ENCODE measurements at regions not wholly inside any gene's neighbourhood (a gene's known extent, or its start where the extent isn't known, plus 50 kb on each side); places are given as distances from the start of the nearest gene placed in this dataset.

GRCh38 chr11:134889832-134890231 is 477.8 kb upstream of the B3GAT1 start:
- Histone ChIP-seq H2AFZ (ENCODE audit: low read depth, low read length) (no peak overlapping the region), H3K27ac (ENCODE audit: low read length) (no peak overlapping the region), H3K27me3 (ENCODE audit: low read depth, low read length) (no peaks in the 10 kb centered on the region), H3K36me3 (replicated peaks; ENCODE audit: low read depth, low read length) (no peaks in the 10 kb centered on the region), H3K4me1 (ENCODE audit: low read length) (no peaks in the 10 kb centered on the region), H3K79me2 (ENCODE audit: low read length) (no peaks in the 10 kb centered on the region), H3K9ac (ENCODE audit: low read length) (no peak overlapping the region), H4K20me1 (ENCODE audit: insufficient read depth, low read length) (no peaks in the 10 kb centered on the region), H3K9me3 (ENCODE audit: insufficient read depth, low read length) (no peaks in the 10 kb centered on the region), H3K4me2 (ENCODE audit: low read length) (no peak overlapping the region), H3K4me3 (ENCODE audit: low read length) (no peak overlapping the region)
- TF ChIP-seq CTCF (IDR thresholded peaks at IDR 0.05; ENCODE audit: low read depth, low read length) (no peak), EZH2phosphoT487 (IDR thresholded peaks at IDR 0.05; ENCODE audit: low read depth) (no peak)

- no peak overlapping the region for H3K27ac ChIP-seq (ENCODE audit: low read length)
- no peaks in the 10 kb centered on the region for H4K20me1 ChIP-seq (ENCODE audit: insufficient read depth, low read length)
- H3K9me3 ChIP-seq (ENCODE audit: insufficient read depth, low read length), result no peaks in the 10 kb centered on the region
- H3K79me2 ChIP-seq (ENCODE audit: low read length), result no peaks in the 10 kb centered on the region
- H3K4me3 ChIP-seq (ENCODE audit: low read length), result no peak overlapping the region
- TF ChIP-seq EZH2phosphoT487 (IDR thresholded peaks at IDR 0.05; ENCODE audit: low read depth) (no peak), CTCF (IDR thresholded peaks at IDR 0.05; ENCODE audit: low read depth, low read length) (no peak)
- no peaks in the 10 kb centered on the region for H3K27me3 ChIP-seq (ENCODE audit: low read depth, low read length)
- H3K4me2 ChIP-seq (ENCODE audit: low read length), result no peak overlapping the region
- H3K36me3 ChIP-seq (replicated peaks; ENCODE audit: low read depth, low read length), result no peaks in the 10 kb centered on the region
- no peak overlapping the region for H2AFZ ChIP-seq (ENCODE audit: low read depth, low read length)
- H3K4me1 ChIP-seq (ENCODE audit: low read length), result no peaks in the 10 kb centered on the region
- H3K9ac ChIP-seq (ENCODE audit: low read length), result no peak overlapping the region
Measured at GRCh38 chr11:134888821-134889220, 476.8 kb upstream of the B3GAT1 start.

- no peaks in the 10 kb centered on the region for H3K36me3 ChIP-seq (replicated peaks; ENCODE audit: low read depth, low read length)
- TF ChIP-seq EZH2phosphoT487 (IDR thresholded peaks at IDR 0.05; ENCODE audit: low read depth), result no peak
- TF ChIP-seq CTCF (IDR thresholded peaks at IDR 0.05; ENCODE audit: low read depth, low read length), result no peak
- H3K9me3 ChIP-seq (ENCODE audit: insufficient read depth, low read length), result no peaks in the 10 kb centered on the region
- no peaks in the 10 kb centered on the region for H4K20me1 ChIP-seq (ENCODE audit: insufficient read depth, low read length)
- no peak overlapping the region for H3K4me2 ChIP-seq (ENCODE audit: low read length)
- no peaks in the 10 kb centered on the region for H3K27me3 ChIP-seq (ENCODE audit: low read depth, low read length)
- no peak overlapping the region for H3K4me3 ChIP-seq (ENCODE audit: low read length)
- no peaks in the 10 kb centered on the region for H3K4me1 ChIP-seq (ENCODE audit: low read length)
- no peak overlapping the region for H3K27ac ChIP-seq (ENCODE audit: low read length)
- H3K79me2 ChIP-seq (ENCODE audit: low read length), result no peaks in the 10 kb centered on the region
- no peak overlapping the region for H3K9ac ChIP-seq (ENCODE audit: low read length)
- no peak overlapping the region for H2AFZ ChIP-seq (ENCODE audit: low read depth, low read length)
Measured at GRCh38 chr11:134887896-134888295, 475.9 kb upstream of the B3GAT1 start.

GRCh38 chr11:134883484-134883883 is 471.4 kb upstream of the B3GAT1 start:
- Histone ChIP-seq H3K4me1 (ENCODE audit: low read length) (no peaks in the 10 kb centered on the region), H3K9ac (ENCODE audit: low read length) (no peak overlapping the region), H4K20me1 (ENCODE audit: insufficient read depth, low read length) (no peaks in the 10 kb centered on the region), H3K27ac (ENCODE audit: low read length) (no peak overlapping the region), H3K4me3 (ENCODE audit: low read length) (no peak overlapping the region), H3K27me3 (ENCODE audit: low read depth, low read length) (no peaks in the 10 kb centered on the region), H2AFZ (ENCODE audit: low read depth, low read length) (no peak overlapping the region), H3K9me3 (ENCODE audit: insufficient read depth, low read length) (no peaks in the 10 kb centered on the region), H3K79me2 (ENCODE audit: low read length) (no peaks in the 10 kb centered on the region), H3K36me3 (replicated peaks; ENCODE audit: low read depth, low read length) (no peaks in the 10 kb centered on the region), H3K4me2 (ENCODE audit: low read length) (no peak overlapping the region)
- TF ChIP-seq CTCF (IDR thresholded peaks at IDR 0.05; ENCODE audit: low read depth, low read length) (no peak), EZH2phosphoT487 (IDR thresholded peaks at IDR 0.05; ENCODE audit: low read depth) (no peak)
